GM13977 (cell line): ENCODE measurements at regions not wholly inside any gene's neighbourhood (a gene's known extent, or its start where the extent isn't known, plus 50 kb on each side); places are given as distances from the start of the nearest gene placed in this dataset.

Experiments used
- DNase-seq: peaks from one replicate; pipeline ENCODE4 v3.0.0; 2012; ENCODE audit warnings: low spot score
- CTCF ChIP-seq: IDR thresholded peaks from 2 replicates; pipeline ENCODE4 v1.5.1; 2012; ENCODE audit warnings: mild to moderate bottlenecking, control low read depth; ENCODE audit not compliant: insufficient read depth; ENCODE audit errors: extremely low read depth, missing control alignments
- in situ Hi-C: fragments of 300-500 bp; cut with MboI; formaldehyde crosslinking; loops from one replicate; pipeline ENCODE4 v1.12.0; 2022; ENCODE audit warnings: low sequenced_read_pairs, low pct_unique_long_range_greater_than_20kb, mixed read lengths, inconsistent platforms; ENCODE audit not compliant: unreplicated experiment

- TF ChIP-seq CTCF = no peak
- in situ Hi-C loops = no loop called here
- no peak for DNase-seq
Measured at GRCh38 chr3:1945698-1946097, 153.0 kb upstream of the CNTN4 start.

- DNase-seq = no peak
- in situ Hi-C loops = no loop called here
- no peak for TF ChIP-seq CTCF
Measured at GRCh38 chr3:1953536-1953935, 145.1 kb upstream of the CNTN4 start.

- in situ Hi-C loops = no loop called here
- no peak for TF ChIP-seq CTCF
- no peak for DNase-seq
Measured at GRCh38 chr3:1954632-1955031, 144.0 kb upstream of the CNTN4 start.

- no peak for TF ChIP-seq CTCF
- in situ Hi-C loops = no loop called here
- DNase-seq = no peak
Measured at GRCh38 chr3:1955170-1955569, 143.5 kb upstream of the CNTN4 start.

- TF ChIP-seq CTCF = no peak
- in situ Hi-C loops = no loop called here
- no peak for DNase-seq
Measured at GRCh38 chr3:1955750-1956149, 142.9 kb upstream of the CNTN4 start.

- DNase-seq = no peak
- in situ Hi-C loops = no loop called here
- TF ChIP-seq CTCF = no peak
Measured at GRCh38 chr3:1960506-1960905, 138.2 kb upstream of the CNTN4 start.
